Kasumi-1 (cell line): ENCODE measurements at regions not wholly inside any gene's neighbourhood (a gene's known extent, or its start where the extent isn't known, plus 50 kb on each side); places are given as distances from the start of the nearest gene placed in this dataset.

Source experiments
- DNase-seq, 2 experiments: peaks; one replicate each; lab custom pipeline; 2025; lab: John Stamatoyannopoulos, UW

DNA sequence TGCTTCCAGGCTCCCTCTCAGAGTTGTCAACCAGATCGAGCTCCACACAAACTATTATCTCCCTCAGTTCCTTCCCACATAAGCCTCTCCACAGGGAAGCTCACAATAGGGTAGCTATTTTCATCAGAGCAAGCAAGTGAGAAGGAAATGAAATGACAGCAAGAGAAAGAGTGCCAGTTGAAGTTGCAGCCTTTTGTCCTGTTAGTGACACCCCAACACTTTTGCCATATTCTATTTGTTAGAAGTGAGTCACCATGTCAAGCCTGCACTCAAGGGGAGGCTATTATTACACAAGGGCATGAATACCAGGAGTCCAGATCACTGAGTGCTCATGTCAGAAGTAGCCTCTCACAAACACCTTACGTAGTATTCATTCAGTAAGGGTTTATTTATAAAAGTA is 266.3 kb upstream of the NOCT start:
- DNase-seq = no peak

DNA sequence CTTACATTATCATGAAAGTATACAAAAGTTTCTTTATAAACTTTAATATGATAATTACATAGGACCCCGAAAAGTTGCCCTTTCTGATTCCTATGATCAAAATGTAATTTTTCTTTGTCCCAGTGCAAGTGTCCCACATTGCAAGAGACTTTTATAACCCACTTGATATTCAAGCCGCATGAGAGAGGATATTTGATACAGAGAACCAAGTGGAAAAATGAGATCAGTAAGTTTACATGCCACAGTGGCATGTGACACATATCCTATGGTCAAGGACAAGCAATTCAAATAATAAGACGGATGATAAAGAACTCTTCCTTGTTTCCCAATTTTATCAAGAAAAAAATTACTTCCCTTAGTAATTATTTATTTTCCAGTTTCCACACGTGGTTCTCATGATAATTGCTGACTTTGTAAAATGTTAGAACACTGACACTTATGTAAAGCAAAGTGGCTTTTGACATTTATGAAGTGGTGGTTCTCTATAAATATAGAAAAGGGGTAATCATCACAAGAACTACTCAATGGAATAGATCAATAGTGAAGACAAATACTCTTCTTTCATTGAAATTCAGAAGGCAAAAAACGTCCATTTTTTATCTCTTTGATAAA is 273.7 kb upstream of the NOCT start:
- DNase-seq = no peak

DNA sequence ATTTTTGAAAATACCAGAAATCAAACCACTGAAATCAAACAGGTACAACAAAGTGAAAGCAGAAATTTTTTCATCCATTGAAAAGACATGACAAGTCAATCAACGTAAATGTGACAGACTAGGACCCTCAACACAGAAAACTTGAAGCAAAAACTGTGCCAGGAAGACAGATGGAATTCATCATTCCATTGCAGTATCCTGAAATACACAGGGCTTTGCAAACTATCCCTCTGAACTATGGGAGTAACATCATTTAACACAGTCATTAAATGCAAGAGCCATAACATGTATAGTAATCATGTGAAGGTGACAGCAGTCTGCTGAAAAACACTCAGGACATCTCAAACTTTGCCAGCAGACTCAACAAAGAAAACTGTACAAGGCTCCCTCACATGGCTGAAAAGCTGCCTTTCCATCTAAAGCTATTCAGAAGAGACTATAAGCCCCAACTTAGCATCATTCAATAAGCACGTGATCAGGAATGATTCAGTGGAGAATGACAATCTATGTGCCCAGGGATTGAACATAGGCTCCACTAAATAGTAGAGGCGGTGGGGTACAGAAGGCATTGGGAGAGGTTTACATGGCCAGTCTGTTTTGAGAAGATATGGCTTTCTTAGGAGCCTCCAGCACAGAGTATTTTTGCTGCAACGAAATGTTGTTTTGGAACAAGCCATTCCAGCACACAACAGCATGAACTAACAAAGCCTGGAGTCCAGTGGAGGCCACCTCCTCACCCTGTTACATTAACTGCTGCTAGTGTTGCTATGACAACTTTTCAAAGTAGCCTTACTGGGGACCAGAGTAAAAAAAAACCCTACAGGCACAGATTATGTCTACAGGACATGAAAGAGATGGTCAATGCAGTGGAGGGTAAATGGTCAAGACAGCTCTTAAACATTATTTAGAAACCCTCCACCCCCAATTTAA is 274.5 kb upstream of the NOCT start:
- DNase-seq = no peak

DNA sequence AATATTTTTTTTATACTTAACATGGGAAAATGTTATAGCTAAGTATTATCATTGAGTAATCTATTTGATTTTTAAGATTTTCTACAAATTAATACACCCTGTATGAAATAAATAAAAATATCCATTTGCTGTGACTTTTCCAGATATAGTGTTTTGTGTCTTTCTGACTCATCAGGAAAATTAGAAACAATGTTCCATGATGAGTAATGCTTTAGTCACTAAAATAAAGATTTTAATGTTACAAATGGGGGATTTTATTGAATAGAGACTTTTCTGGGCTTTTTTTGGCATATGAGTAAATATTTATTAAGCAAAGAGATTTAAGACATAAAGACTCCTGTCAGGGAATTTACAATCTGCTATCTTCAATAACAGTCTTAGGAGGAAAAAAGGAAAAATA is 279.2 kb upstream of the NOCT start:
- no peak for DNase-seq

DNA sequence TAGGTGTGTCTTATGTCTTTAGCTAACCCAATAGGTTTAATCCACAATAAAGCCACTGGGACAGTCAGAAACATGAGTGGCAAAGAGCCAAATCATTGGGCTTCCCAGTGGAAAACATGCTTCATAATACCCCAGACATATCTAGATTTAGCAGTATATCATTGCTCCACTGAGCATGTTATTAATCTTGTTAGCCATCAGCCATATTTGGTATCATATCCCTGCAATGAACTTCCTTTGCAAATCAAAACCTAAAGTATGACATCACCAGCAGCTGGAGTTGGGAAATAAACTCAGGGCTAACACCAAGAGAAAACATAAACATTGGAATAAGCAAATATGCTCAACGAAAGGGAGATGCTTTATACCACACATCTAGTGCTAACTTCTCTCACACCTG is 280.8 kb upstream of the NOCT start:
- DNase-seq = no peak

DNA sequence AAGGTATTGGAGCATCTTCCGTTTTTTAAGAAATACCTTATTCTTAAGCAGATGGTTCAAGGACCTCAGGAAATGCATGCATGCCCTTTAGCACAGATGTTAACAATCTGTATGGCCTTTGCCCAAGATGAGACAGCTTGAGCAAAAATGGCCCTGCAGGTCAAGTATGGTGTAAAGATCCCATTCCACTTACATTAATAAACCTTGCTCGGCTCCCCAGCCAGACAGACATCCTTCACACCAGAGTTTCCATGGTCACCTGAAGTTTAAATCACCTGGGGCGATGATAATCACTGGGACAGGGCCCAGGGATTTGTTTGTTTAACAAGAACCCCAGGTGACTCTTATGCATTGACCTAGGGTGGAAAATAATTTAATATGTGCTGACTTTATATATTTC is 287.0 kb upstream of the NOCT start:
- no peak for DNase-seq

DNA sequence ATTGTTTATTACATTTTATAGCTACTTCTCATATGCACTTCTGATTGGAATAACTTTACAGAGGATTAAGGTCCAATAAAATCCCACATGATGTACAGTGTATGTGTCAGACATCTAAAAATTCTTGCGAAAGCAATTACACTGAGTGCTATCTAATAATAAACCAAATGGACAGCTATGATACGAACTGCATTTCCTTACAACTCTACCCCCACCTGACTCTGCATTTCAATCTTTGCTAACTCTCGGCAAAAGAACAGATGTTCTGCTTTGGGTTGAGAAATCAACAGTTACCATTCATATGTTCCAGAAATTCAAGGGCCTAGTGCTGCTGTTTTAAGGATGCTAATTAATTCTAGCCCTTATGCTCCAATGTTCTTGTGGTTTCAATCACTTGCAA is 287.9 kb upstream of the NOCT start:
- DNase-seq = no peak

DNA sequence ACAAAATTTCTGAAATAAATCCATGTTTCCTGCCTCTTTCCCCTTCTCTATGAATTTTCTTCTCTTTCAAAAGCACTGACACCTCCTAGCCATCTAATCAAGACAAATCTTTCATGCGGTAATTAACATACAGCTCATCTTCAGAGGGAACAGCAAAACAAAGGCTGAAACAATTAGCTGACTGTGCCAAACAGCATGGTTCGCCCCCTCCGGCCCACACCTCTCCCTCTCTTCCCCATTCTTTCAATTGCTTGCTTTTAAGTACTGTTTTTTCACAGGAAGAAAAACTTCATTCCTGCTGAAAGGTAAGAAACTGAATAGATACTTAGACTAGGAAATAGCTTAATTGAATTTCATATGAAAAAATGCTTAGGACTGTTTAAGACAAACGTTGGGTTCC is 291.1 kb upstream of the NOCT start:
- no peak for DNase-seq

DNA sequence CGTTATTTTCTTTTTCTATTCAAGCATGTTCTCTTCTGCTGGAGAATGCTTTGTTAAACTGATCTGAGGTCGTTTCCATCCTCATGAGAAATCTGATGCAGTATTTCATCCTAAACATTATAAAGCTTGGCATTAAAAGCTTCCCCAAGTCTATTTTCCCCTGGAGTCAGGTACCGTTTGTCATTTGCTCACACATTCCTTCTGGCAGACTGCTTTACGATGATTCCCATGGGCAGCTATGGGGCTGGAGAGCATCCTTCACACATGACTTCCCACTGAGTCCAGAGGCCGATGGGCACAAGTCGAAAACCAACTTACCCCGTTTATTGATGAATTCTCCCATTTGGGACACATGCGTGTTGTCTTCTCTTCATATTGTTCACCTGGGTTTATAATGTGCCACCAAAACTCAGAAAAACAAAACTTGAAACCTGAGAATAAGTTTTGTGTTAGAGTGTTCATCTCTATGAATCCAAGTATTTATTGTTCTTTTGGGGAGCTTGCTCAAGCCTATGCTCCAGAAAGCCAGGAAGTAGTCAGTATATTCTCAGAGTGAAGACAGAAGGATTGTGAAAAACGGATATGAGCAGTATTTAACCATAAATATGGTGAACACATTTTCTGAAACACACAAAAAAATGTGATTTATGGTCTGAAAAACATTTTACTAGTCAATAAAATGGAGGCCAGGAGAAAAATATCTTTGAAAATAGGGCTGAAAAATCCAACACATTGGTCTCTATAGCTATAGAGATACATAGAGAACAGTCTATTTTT is 298.8 kb upstream of the NOCT start:
- no peak for DNase-seq

DNA sequence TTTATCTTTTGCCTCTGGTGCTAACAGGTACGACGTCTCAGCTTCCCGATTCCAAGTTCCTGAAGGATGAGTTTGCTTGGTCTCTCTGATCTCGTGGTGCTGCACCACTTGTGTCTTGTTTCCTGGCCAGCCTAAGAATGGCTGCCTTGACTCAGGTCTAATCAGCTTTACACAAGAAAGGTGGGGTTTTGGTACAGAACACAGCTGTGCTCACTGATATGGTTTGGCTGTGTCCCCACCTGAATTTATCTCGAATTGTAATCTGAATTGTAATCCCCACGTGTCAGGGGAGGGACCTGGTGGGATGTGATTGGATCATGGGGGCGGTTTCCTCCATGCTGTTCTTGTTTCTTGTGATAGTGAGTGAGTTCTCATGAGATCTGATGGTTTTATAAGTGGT is 305.3 kb upstream of the NOCT start:
- DNase-seq = no peak

DNA sequence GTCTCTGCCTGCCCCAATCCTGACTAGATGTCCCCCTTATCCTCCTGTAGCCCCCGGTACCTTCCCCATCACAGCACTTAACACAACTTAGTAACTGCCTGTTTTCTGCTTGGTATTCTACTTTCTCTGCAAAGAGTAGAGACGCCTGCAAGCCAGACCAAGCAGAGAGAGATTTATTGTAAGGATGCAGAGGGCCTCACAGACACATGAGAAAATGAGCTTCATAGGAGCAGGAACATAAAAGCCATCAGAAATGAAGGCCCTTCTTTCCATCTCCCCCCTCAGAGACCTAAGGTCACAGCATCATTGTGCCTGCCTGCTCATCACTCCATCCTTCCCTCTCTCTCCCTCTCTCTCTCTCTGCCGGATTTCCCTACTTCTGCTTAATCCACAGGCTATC is 305.7 kb upstream of the NOCT start:
- DNase-seq = no peak

DNA sequence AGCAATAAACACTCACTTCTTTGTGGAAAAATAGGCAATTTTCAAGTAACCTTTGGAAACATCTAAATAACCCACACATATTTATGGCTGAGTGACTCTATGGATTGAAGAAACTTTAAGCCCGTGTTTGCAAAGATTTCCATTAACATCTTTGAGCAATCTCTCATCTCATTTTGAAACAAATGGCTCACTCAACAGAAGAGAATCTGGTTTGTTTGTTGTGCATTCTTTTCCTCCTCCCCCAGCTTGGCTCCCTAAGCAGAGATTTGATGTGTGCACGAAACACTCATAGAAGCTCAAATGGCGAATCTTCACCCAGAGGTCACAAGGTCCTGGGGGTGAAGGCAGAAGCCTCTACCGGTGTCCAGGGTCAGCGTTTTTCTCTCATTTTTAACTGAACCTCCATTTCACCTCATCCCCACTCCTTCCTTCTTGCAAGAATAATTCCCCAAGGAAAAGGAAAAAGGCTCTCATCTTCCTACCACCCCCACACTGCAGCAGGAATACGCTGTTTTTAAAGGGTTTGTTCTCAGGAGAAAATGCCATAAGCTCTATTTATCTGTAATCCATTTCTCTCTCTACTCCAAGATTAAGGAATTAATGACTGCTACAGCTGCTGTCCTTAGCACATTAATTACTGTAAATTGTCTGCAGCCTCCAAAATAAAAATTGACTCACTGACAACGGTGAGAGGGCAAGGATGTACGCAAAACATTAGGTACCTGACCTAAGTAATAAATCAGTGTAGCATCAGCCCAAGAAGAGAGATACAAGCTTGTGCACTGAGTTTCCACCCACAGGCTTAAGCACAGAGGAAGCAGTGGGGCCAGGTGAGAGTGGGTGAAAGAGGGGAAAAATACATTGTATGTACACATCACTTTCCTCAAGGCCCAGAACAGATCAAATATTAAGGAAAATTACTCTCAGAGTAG is 307.6 kb upstream of the NOCT start:
- DNase-seq = no peak

DNA sequence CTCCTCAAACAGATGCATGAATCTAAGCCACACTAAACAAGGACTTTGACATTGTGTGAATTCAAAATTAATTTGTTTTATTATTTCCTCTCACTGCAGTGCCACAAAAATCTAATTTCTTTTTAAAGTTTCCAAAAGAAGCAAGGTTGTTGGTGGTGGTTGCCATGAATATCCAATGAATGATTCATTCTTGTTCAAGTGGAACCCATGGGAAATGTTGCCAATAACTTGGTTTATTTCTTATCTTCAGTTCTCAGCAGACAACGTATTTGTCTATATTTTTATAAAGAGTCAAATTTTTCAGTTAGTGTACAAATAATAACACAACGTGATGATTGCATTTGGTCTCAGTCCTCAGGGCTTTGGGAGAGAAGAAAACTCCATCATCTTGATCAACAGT is 309.4 kb upstream of the NOCT start:
- DNase-seq = no peak

DNA sequence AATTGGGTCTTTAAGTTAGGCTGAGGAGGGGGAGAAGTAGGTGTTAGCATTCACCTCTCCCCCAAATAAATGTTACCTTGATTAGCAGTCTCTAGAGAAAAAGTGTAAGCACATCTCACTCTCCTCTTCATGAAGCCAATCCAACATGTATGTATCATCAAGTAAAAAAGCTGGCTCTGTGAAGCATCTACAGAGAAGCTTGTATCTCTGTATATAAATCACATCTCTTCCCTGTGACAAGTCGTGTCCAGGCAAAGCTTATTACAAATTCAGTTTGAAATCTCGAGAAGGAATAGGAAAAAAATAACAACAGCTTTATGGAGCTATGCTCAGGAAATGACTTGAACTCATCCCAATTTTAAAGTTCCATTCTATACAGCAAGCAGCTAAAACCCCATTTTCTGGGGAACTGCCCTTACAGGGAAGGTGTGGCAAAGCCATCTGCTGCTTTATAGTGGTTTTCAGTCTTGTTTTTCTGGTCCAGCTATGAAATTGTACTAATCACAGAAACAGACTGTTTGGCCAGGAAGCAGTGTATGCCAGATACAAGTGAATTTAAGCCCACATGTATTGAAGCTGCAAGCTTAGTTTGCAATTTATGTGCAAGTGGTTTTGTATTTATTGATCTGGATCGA is 313.3 kb upstream of the NOCT start:
- DNase-seq = no peak

DNA sequence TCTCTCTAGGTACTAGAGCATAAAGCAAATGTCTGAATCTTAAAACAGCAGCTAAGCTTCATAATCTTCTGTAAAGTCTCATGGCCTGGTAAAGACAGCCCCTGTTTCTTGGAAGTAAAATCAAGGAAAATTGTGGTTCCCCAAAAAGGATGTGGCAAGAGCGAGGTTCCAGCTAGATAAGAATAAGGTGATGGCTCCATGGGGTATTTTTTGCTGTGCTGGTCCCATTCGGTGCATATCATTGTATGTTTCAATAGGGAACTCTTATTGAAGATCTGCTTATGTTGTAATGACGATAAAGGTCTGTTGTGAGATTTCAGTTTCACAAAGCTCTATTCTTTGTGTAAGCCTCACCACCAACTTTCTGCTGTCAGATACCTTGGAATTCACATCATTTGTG is 316.9 kb upstream of the NOCT start:
- no peak for DNase-seq

DNA sequence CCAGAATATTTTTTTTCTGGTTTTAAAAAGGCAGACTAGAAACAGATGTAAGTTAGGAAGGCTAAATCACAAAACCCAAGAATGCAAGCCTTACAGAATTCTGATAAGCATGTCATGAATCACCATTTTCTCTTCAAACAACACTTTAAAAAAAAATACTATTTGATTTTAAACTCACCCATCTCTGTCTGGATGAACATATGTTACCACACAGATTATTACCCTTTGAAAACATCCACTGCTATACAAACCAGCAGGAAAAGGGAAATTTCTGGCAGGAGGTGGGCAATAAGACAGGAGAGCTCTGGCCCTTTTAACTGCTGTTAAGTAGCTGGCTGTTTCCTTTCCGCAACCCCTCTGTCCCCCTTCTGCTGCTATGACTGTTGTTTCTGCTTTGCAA is 317.7 kb upstream of the NOCT start:
- no peak for DNase-seq

DNA sequence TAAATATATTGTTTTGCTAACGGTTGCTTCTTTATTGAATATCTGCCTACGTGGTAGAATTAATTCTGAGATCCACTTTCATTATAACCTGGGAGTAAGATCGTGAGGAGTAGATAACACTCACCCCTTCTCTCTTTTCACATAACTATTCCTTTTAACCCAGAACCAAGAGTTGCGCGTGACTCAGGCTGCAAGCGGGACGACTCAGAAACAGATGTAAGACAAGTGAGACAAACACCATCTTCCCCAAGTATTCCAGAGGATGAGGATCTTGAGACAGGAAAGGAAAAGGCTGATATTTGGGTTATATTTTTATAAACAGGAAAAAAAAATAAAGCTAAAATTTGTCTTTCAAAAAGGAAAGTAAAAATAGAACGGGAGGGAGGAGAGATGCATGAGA is 318.8 kb upstream of the NOCT start:
- no peak for DNase-seq

DNA sequence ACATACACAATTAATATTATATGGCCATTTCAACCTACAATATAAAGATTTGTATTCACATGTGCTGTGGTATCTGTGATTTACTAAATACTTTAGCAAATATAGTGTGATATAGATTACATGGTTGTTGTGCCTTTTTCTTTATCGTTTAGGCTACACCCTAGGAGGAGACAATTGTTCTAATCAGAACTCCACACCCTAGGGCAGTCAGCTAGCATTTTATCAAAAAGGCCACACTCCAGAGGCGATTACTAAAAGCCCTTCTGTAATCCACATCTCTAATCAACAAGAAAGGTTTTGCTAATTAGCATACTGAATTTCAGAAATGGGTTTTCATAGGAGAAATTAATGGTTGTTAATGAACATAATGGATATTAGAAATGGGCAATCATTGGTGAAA is 319.5 kb upstream of the NOCT start:
- DNase-seq = no peak

DNA sequence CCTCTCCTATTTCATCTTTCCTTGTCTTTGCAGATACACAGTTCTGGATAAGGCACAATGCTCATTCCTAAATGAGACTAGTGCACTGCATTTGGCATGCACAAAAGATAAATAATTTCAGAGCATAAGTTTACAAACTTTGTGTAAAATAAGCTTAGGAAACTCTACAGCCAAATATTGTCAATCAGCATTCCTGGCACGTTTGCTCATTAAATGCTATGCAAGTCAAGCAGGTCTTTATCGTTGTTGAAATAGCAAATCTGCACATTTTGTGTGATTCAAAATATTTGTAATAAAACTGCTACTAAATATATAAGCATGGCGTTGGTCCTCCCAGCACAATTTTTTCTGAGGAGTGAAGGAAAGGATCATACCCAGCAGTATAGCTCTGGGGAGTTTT is 322.1 kb upstream of the NOCT start:
- no peak for DNase-seq

DNA sequence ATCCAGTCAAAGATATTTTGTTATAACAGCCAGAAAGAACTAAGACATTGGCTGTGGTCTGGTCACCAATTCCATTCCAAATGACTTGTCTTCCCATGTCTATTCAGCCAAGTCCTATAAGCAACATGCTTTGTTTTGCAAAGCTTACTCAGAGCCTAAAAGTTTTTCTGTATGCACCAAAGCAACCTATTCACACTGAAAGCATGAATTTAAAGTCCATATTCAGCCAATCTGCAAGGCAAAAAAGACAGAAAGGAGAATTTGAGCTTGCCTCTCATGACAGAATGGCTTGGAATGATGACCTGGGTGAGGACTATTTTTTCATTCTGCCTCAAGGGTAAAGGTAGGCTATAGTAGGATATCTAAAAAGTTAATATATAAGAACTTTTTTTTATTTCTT is 323.2 kb upstream of the NOCT start:
- no peak for DNase-seq

DNA sequence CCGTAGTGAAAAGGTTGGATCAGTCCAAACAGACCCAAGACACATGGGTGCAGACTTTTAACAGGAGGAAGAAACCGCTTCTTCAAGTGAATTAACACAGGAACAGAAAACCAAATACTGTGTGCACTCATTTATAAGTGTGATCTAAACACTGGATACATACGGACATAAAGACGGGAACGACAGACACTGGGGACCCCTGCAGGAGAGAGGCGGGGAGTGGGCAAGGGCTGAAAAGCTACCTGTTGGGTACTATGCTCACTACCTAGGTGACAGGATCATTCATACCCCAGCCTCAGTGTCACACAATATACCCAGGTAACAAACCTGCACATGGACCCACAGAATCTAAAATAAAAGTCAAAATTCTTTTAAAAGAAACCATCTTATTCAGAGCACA is 326.0 kb upstream of the NOCT start:
- DNase-seq = no peak
